GM23338 (cell line): ENCODE measurements at regions not wholly inside any gene's neighbourhood (a gene's known extent, or its start where the extent isn't known, plus 50 kb on each side); places are given as distances from the start of the nearest gene placed in this dataset.

ENCODE experiments used
- ATAC-seq: fragments of 200-7000 bp; cut with Tn5 transposase; 3 replicates; pipeline ENCODE4 v1.9.1; 2020
- DNase-seq: peaks from one replicate; pipeline ENCODE4 v3.0.0-alpha.2; 2015; ENCODE audit warnings: low spot score
- H2AFZ ChIP-seq: fragments of 200-600 bp; sonication (generic); 2 replicates; pipeline ENCODE4 v1.8.0; 2016; ENCODE audit warnings: antibody characterized with exemption, mild to moderate bottlenecking, moderate library complexity
- H3F3A ChIP-seq: fragments of 200-600 bp; sonication (generic); replicated peaks from 2 replicates; pipeline ENCODE4 v1.8.0; 2017; ENCODE audit warnings: antibody characterized with exemption, mixed run types, low read depth
- H3K27ac ChIP-seq: fragments of 200-600 bp; sonication (generic); 2 replicates; pipeline ENCODE4 v1.6.1; 2016; ENCODE audit warnings: low read depth
- H3K27me3 ChIP-seq: fragments of 200-600 bp; sonication (generic); 2 replicates; pipeline ENCODE4 v1.8.0; 2016; ENCODE audit warnings: mild to moderate bottlenecking, mixed run types, moderate library complexity; ENCODE audit not compliant: insufficient read depth
- H3K36me3 ChIP-seq: fragments of 200-600 bp; sonication (generic); 2 replicates; pipeline ENCODE4 v1.8.0; 2016; ENCODE audit warnings: mild to moderate bottlenecking; ENCODE audit not compliant: insufficient read depth
- H3K4me1 ChIP-seq: fragments of 200-600 bp; sonication (generic); 2 replicates; pipeline ENCODE4 v1.8.0; 2016; ENCODE audit warnings: mild to moderate bottlenecking, moderate library complexity; ENCODE audit not compliant: insufficient read depth
- H3K4me2 ChIP-seq: fragments of 200-600 bp; sonication (generic); 2 replicates; pipeline ENCODE4 v1.7.1; 2017; ENCODE audit warnings: mixed run types
- H3K4me3 ChIP-seq: fragments of 200-600 bp; sonication (generic); 2 replicates; pipeline ENCODE4 v1.6.1; 2016; ENCODE audit warnings: mixed run types
- H3K79me2 ChIP-seq: fragments of 200-600 bp; sonication (generic); replicated peaks from 2 replicates; pipeline ENCODE4 v1.8.0; 2017; ENCODE audit warnings: mild to moderate bottlenecking; ENCODE audit not compliant: insufficient read depth
- H3K9me2 ChIP-seq: fragments of 200-600 bp; sonication (generic); 2 replicates; pipeline ENCODE4 v1.8.0; 2017; ENCODE audit not compliant: insufficient read depth
- H4K20me1 ChIP-seq: fragments of 200-600 bp; sonication (generic); replicated peaks from 2 replicates; pipeline ENCODE4 v1.8.0; 2017; ENCODE audit warnings: mild to moderate bottlenecking; ENCODE audit not compliant: insufficient read depth
- H3K27ac Mint-ChIP-seq: 2 replicates; pipeline ENCODE4 v1.8.0; 2020; ENCODE audit warnings: inconsistent platforms, mild to moderate bottlenecking, moderate library complexity, mixed read lengths
- H3K27me3 Mint-ChIP-seq: 3 replicates; pipeline ENCODE4 v1.8.0; 2022; ENCODE audit warnings: low read depth, mild to moderate bottlenecking, moderate library complexity, mixed read lengths, inconsistent platforms; ENCODE audit not compliant: insufficient read depth, poor library complexity
- H3K36me3 Mint-ChIP-seq: 3 replicates; pipeline ENCODE4 v1.8.0; 2021; ENCODE audit warnings: low read depth, mild to moderate bottlenecking, inconsistent platforms, moderate library complexity, mixed read lengths
- H3K4me1 Mint-ChIP-seq: 3 replicates; pipeline ENCODE4 v1.8.0; 2020; ENCODE audit warnings: mild to moderate bottlenecking, inconsistent platforms, mixed read lengths
- H3K4me3 Mint-ChIP-seq: 3 replicates; pipeline ENCODE4 v1.8.0; 2021; ENCODE audit warnings: moderate library complexity, mild to moderate bottlenecking, inconsistent platforms, mixed read lengths
- H3K9me3 Mint-ChIP-seq: 3 replicates; pipeline ENCODE4 v1.8.0; 2020; ENCODE audit warnings: moderate library complexity, mild to moderate bottlenecking, inconsistent platforms, mixed read lengths
- ETS1 ChIP-seq: IDR thresholded peaks from 2 replicates; pipeline ENCODE4 v1.6.1; 2016; ENCODE audit warnings: antibody characterized with exemption
- REST ChIP-seq: IDR thresholded peaks from one replicate; pipeline ENCODE4 v1.6.1; 2018; ENCODE audit warnings: antibody characterized with exemption; ENCODE audit not compliant: unreplicated experiment
- ZNF331 ChIP-seq: fragments of 250-450 bp; sonication (Bioruptor Pico); IDR thresholded peaks from 2 replicates; pipeline ENCODE4 v1.5.0; 2020; ENCODE audit warnings: low read depth, mild to moderate bottlenecking, moderate library complexity
- ZNF462 ChIP-seq: fragments of 250-450 bp; sonication (Bioruptor Pico); IDR thresholded peaks from 2 replicates; pipeline ENCODE4 v1.5.0; 2020; ENCODE audit warnings: mild to moderate bottlenecking, moderate library complexity

GRCh38 chr10:88168171-88169036 lies 305.0 kb downstream of the PTEN start:
- Histone ChIP-seq H3F3A (no peaks in the 10 kb centered on the region), H2AFZ (no peak overlapping the region), H3K36me3 (peaks cover 3% of the 10 kb centered on the region), H3K4me3 (no peak overlapping the region), H3K79me2 (no peaks in the 10 kb centered on the region), H3K4me1 (no peaks in the 10 kb centered on the region), H4K20me1 (no peaks in the 10 kb centered on the region), H3K27me3 (no peaks in the 10 kb centered on the region), H3K9me2 (no peaks in the 10 kb centered on the region), H3K27ac (no peak overlapping the region), H3K4me2 (no peak overlapping the region)
- Mint-ChIP-seq H3K27ac (no peak overlapping the region), H3K4me1 (peaks cover 5% of the 10 kb centered on the region; the same call in 1 of the 3 replicates), H3K4me3 (no peak overlapping the region), H3K36me3 (no peaks in the 10 kb centered on the region; the same call in 2 of the 3 replicates), H3K9me3 (peaks cover 10% of the 10 kb centered on the region; the same call in 2 of the 3 replicates), H3K27me3 (peaks cover 1% of the 10 kb centered on the region)
- DNase-seq = no peak
- TF ChIP-seq ZNF331 (CRISPR knock-in tag) (no peak), REST (no peak), ZNF462 (CRISPR knock-in tag) (no peak), ETS1 (no peak)
- no peak for ATAC-seq
